Loucy (cell line): ENCODE measurements at regions not wholly inside any gene's neighbourhood (a gene's known extent, or its start where the extent isn't known, plus 50 kb on each side); places are given as distances from the start of the nearest gene placed in this dataset.

Source experiments
- H2AFZ ChIP-seq: fragments of 200-600 bp; sonication (generic); 2 replicates; pipeline ENCODE4 v1.6.0; 2016; ENCODE audit warnings: antibody characterized with exemption, mild to moderate bottlenecking, low read length, moderate library complexity
- H3F3A ChIP-seq: fragments of 200-600 bp; 2 replicates; pipeline ENCODE4 v1.6.0; 2016; ENCODE audit warnings: antibody characterized with exemption, low read depth, mild to moderate bottlenecking
- H3K27me3 ChIP-seq: fragments of 200-600 bp; sonication (generic); 2 replicates; pipeline ENCODE4 v1.6.1; 2014; ENCODE audit warnings: low read length, mild to moderate bottlenecking; ENCODE audit not compliant: insufficient read depth, poor library complexity, severe bottlenecking
- H3K36me3 ChIP-seq: fragments of 200-600 bp; sonication (generic); 2 replicates; pipeline ENCODE4 v1.6.1; 2016; ENCODE audit warnings: low read length; ENCODE audit not compliant: insufficient read depth
- H3K4me1 ChIP-seq: fragments of 200-600 bp; sonication (generic); 2 replicates; pipeline ENCODE4 v1.5.1; 2014; ENCODE audit warnings: low read length, mild to moderate bottlenecking; ENCODE audit not compliant: insufficient read depth, poor library complexity, severe bottlenecking
- H3K4me2 ChIP-seq: fragments of 200-600 bp; sonication (generic); 2 replicates; pipeline ENCODE4 v1.6.0; 2014; ENCODE audit warnings: antibody characterized with exemption, low read length, low read depth, mild to moderate bottlenecking; ENCODE audit not compliant: poor library complexity, severe bottlenecking
- H3K4me3 ChIP-seq: fragments of 200-600 bp; sonication (generic); 2 replicates; pipeline ENCODE4 v1.5.1; 2014; ENCODE audit warnings: low read length, mild to moderate bottlenecking, mixed read lengths; ENCODE audit not compliant: poor library complexity, severe bottlenecking
- H3K79me2 ChIP-seq: fragments of 200-600 bp; sonication (generic); 2 replicates; pipeline ENCODE4 v1.6.1; 2014; ENCODE audit warnings: low read length; ENCODE audit not compliant: insufficient read depth
- H3K9ac ChIP-seq: fragments of 200-600 bp; sonication (generic); 2 replicates; pipeline ENCODE4 v1.6.0; 2014; ENCODE audit warnings: mild to moderate bottlenecking, low read depth, low read length, moderate library complexity; ENCODE audit not compliant: poor library complexity, severe bottlenecking
- H3K9me2 ChIP-seq: fragments of 200-600 bp; sonication (generic); replicated peaks from 2 replicates; pipeline ENCODE4 v1.6.1; 2016; ENCODE audit warnings: low read depth, low read length, mixed read lengths
- H3K9me3 ChIP-seq: fragments of 200-600 bp; sonication (generic); 2 replicates; pipeline ENCODE4 v1.6.1; 2014; ENCODE audit warnings: mild to moderate bottlenecking, antibody characterized with exemption, low read length, low read depth; ENCODE audit not compliant: insufficient read depth
- H4K20me1 ChIP-seq: fragments of 200-600 bp; sonication (generic); 2 replicates; pipeline ENCODE4 v1.6.0; 2014; ENCODE audit warnings: antibody characterized with exemption, low read length, mild to moderate bottlenecking; ENCODE audit not compliant: insufficient read depth, poor library complexity, severe bottlenecking
- CTCF ChIP-seq: fragments of 200-600 bp; sonication (generic); conservative IDR thresholded peaks from 2 replicates; pipeline ENCODE4 v1.5.1; 2014; ENCODE audit warnings: mild to moderate bottlenecking, antibody characterized with exemption, low read length
- EZH2phosphoT487 ChIP-seq: fragments of 200-600 bp; IDR thresholded peaks from 2 replicates; pipeline ENCODE4 v1.6.1; 2018; ENCODE audit warnings: antibody characterized with exemption, mild to moderate bottlenecking, moderate library complexity, borderline replicate concordance

- TF ChIP-seq CTCF (no peak), EZH2phosphoT487 (no peak)
- H3K4me3 ChIP-seq: no peak overlapping the region
- H3K36me3 ChIP-seq: no peaks in the 10 kb centered on the region
- H2AFZ ChIP-seq: no peak overlapping the region
- H3K9me2 ChIP-seq: no peaks in the 10 kb centered on the region
- no peaks in the 10 kb centered on the region for H3K9me3 ChIP-seq
- H3K27me3 ChIP-seq: no peaks in the 10 kb centered on the region
- no peaks in the 10 kb centered on the region for H3K4me1 ChIP-seq
- H3F3A ChIP-seq: no peaks in the 10 kb centered on the region
- no peak overlapping the region for H3K9ac ChIP-seq
- H3K4me2 ChIP-seq: no peak overlapping the region
- no peaks in the 10 kb centered on the region for H3K79me2 ChIP-seq
- H4K20me1 ChIP-seq: no peaks in the 10 kb centered on the region
Measured at GRCh38 chr5:97267767-97268166, 84.7 kb upstream of the RIOK2 start.

- Histone ChIP-seq H3K4me3 (no peak overlapping the region), H3K27me3 (no peaks in the 10 kb centered on the region), H3K4me2 (no peak overlapping the region), H3K9me3 (no peaks in the 10 kb centered on the region), H4K20me1 (no peaks in the 10 kb centered on the region), H3K9me2 (no peaks in the 10 kb centered on the region), H2AFZ (no peak overlapping the region), H3K9ac (no peak overlapping the region), H3K36me3 (no peaks in the 10 kb centered on the region), H3K4me1 (no peaks in the 10 kb centered on the region), H3F3A (no peaks in the 10 kb centered on the region), H3K79me2 (no peaks in the 10 kb centered on the region)
- TF ChIP-seq CTCF (no peak), EZH2phosphoT487 (no peak)
Measured at GRCh38 chr5:97276474-97277120, 93.5 kb upstream of the RIOK2 start.

GRCh38 chr5:97281257-97281656, 98.2 kb upstream of the RIOK2 start:
- Histone ChIP-seq H3K36me3 (no peaks in the 10 kb centered on the region), H4K20me1 (no peaks in the 10 kb centered on the region), H3K9ac (no peak overlapping the region), H3K9me3 (no peaks in the 10 kb centered on the region), H3F3A (no peaks in the 10 kb centered on the region), H3K4me2 (no peak overlapping the region), H3K9me2 (no peaks in the 10 kb centered on the region), H2AFZ (no peak overlapping the region), H3K4me1 (no peaks in the 10 kb centered on the region), H3K4me3 (no peak overlapping the region), H3K79me2 (no peaks in the 10 kb centered on the region), H3K27me3 (no peaks in the 10 kb centered on the region)
- no peak for TF ChIP-seq CTCF
- no peak for TF ChIP-seq EZH2phosphoT487
